ENCODE measurements at regions not wholly inside any gene's neighbourhood (a gene's known extent, or its start where the extent isn't known, plus 50 kb on each side); places are given as distances from the start of the nearest gene placed in this dataset.

DNA sequence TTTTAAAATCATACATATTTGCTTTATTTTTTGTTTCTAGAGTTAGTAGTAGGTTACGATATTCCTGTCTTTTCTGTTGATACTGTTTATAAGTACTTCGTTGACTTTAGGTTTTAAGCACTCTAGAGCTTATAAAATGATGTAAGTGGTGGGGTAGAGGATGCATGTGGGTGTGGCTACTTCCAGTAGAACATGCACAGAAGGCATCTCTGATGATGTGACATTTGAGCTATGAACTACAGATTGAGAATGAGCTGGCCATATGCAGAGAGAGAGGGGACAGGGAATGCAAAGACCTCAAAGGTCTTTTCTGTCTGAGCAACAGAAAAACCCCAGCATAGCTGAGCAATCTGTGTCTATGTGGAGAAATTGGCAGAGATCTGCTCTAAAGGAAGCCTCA is 233.9 kb upstream of the STAC start:
- Histone ChIP-seq H3K9me3 (no peaks in the 10 kb centered on the region), H3K4me3 (no peak overlapping the region), H3K27me3 (no peaks in the 10 kb centered on the region), H3K4me1 (no peaks in the 10 kb centered on the region), H3K36me3 (no peaks in the 10 kb centered on the region), H3K27ac (no peak overlapping the region)
- TF ChIP-seq POLR2AphosphoS5 (IDR thresholded peaks at IDR 0.05), result no peak
- no peak for TF ChIP-seq POLR2A (IDR thresholded peaks at IDR 0.05)
- TF ChIP-seq, protein P1, sequence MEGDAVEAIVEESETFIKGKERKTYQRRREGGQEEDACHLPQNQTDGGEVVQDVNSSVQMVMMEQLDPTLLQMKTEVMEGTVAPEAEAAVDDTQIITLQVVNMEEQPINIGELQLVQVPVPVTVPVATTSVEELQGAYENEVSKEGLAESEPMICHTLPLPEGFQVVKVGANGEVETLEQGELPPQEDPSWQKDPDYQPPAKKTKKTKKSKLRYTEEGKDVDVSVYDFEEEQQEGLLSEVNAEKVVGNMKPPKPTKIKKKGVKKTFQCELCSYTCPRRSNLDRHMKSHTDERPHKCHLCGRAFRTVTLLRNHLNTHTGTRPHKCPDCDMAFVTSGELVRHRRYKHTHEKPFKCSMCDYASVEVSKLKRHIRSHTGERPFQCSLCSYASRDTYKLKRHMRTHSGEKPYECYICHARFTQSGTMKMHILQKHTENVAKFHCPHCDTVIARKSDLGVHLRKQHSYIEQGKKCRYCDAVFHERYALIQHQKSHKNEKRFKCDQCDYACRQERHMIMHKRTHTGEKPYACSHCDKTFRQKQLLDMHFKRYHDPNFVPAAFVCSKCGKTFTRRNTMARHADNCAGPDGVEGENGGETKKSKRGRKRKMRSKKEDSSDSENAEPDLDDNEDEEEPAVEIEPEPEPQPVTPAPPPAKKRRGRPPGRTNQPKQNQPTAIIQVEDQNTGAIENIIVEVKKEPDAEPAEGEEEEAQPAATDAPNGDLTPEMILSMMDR (IDR thresholded peaks at IDR 0.05), result no peak
- no peak for DNase-seq (ENCODE audit: low spot score in 2 of 2)
- intact Hi-C loops (cut with DNase I; ENCODE audit: low total_unique reads), result no loop called here

DNA sequence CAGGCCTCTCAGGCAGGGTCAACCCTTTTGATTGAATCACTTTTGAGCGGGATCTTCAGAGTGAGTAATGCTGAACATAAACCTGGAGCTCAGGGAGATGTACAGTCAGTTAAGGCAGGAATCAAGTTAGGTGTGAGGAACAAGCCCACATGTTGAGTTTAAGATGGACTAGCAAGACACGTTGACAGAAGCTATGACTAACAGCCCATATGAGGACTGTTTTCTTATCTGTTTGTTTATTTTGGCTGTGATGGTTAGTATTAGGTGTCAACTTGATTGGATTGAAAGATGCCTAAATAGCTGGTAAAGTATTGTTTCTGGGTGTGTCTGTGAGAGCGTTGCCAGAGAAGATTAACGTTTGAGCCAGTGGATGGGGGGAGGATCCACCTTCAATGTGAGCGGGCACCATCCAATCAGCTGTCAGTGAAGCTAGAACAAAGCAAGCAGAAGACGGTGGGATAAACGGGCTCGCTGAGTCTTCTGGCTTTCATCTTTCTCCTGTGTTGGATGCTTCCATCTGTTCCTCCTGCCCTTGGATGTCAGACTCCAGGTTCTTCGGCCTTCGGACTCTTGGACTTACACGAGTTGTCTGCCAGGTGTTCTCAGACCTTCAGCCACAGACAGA is 232.3 kb upstream of the STAC start:
- no peak for DNase-seq (ENCODE audit: low spot score in 2 of 2)

DNA sequence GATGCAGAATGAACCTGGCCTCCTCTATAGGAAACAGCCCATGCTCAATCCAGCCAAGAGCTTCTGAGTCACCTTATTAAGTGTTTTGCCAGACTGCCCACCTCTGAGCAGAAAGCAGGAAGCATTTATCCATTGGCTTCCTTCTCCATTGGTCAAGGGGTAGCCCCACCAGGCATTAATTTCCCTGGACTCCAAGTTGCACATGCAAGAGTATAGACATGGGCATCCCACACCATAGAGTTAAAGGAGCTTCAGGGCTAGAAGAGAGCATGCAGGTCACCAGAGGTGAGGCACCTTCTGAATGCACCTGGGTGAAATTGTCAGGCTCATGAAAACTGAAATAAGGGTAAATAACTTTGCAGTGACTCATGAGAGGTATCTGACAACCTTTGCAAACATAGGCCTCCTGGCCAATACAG is 230.8 kb upstream of the STAC start:
- no peaks in the 10 kb centered on the region for H3K4me1 ChIP-seq
- intact Hi-C loops (cut with DNase I; ENCODE audit: low total_unique reads), result no loop called here
- DNase-seq (ENCODE audit: low spot score in 2 of 2), result no peak
- H3K9me3 ChIP-seq, result no peaks in the 10 kb centered on the region
- H3K27ac ChIP-seq, result no peak overlapping the region
- H3K36me3 ChIP-seq, result no peaks in the 10 kb centered on the region
- TF ChIP-seq, protein P1 (IDR thresholded peaks at IDR 0.05), result no peak
- TF ChIP-seq POLR2A (IDR thresholded peaks at IDR 0.05) (no peak), POLR2AphosphoS5 (IDR thresholded peaks at IDR 0.05) (no peak)
- no peaks in the 10 kb centered on the region for H3K27me3 ChIP-seq
- H3K4me3 ChIP-seq, result no peak overlapping the region

More for the DNA sequence above, 232.3 kb upstream of the STAC start:
- intact Hi-C loops (cut with DNase I; ENCODE audit: low total_unique reads), result no loop called here
- Histone ChIP-seq H3K4me1 (no peaks in the 10 kb centered on the region), H3K27ac (no peak overlapping the region), H3K36me3 (no peaks in the 10 kb centered on the region), H3K9me3 (no peaks in the 10 kb centered on the region), H3K4me3 (no peak overlapping the region), H3K27me3 (no peaks in the 10 kb centered on the region)
- no peak for TF ChIP-seq POLR2A (IDR thresholded peaks at IDR 0.05)
- TF ChIP-seq, protein P1 (IDR thresholded peaks at IDR 0.05), result no peak

DNA sequence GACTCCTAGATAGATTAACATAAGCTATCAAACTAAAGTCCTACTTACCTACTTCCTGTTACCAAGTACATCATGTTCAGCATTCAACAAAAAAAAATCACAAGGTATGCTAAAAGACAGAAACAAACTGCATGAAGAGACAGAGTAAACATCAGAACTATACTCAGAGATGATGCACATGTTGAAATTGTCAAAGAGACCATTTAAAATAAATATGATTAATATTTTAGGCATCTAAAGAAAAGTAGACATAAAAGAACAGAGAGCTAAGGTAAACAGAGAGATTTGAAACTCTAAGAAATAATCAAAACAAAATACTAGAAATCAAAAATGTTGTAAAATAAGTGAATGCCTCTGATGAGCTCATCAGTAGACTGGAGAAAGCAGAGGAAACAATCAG is 224.8 kb upstream of the STAC start:
- no peak for DNase-seq (ENCODE audit: low spot score in 2 of 2)
- intact Hi-C loops (cut with DNase I; ENCODE audit: low total_unique reads), result no loop called here
- TF ChIP-seq POLR2AphosphoS5 (IDR thresholded peaks at IDR 0.05), result no peak
- TF ChIP-seq, protein P1 (IDR thresholded peaks at IDR 0.05), result no peak
- no peak for TF ChIP-seq POLR2A (IDR thresholded peaks at IDR 0.05)
- no peak overlapping the region for H3K27ac ChIP-seq
- H3K4me1 ChIP-seq, result no peaks in the 10 kb centered on the region
- no peaks in the 10 kb centered on the region for H3K36me3 ChIP-seq
- no peaks in the 10 kb centered on the region for H3K27me3 ChIP-seq
- H3K9me3 ChIP-seq, result no peaks in the 10 kb centered on the region
- H3K4me3 ChIP-seq, result no peak overlapping the region

DNA sequence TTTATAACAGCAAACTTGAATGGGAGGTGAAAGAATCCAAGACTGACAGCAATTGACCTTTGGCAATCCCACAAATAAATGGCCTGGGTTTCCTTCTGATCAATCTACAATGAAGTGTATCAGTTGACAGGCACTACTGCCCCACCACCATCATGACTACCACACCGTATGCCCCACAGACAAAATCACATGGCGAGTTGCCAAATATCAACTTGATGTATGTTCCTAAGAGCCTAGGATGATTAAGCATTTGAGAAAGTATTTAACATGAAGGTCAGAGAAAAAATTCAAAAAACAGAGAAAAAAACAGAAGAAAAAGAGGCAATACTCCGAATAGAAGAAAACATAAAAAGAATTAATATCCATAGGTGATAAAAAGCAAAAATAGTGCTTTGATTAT is 215.9 kb upstream of the STAC start:
- H3K27me3 ChIP-seq, result no peaks in the 10 kb centered on the region
- no peak for DNase-seq (ENCODE audit: low spot score in 2 of 2)
- no peak overlapping the region for H3K27ac ChIP-seq
- no peaks in the 10 kb centered on the region for H3K9me3 ChIP-seq
- no peaks in the 10 kb centered on the region for H3K4me1 ChIP-seq
- H3K4me3 ChIP-seq, result no peak overlapping the region
- TF ChIP-seq POLR2AphosphoS5 (IDR thresholded peaks at IDR 0.05), result no peak
- TF ChIP-seq POLR2A (IDR thresholded peaks at IDR 0.05), result no peak
- TF ChIP-seq, protein P1 (IDR thresholded peaks at IDR 0.05), result no peak
- intact Hi-C loops (cut with DNase I; ENCODE audit: low total_unique reads), result no loop called here
- H3K36me3 ChIP-seq, result no peaks in the 10 kb centered on the region
